PFSK-1 (cell line): ENCODE measurements at regions not wholly inside any gene's neighbourhood (a gene's known extent, or its start where the extent isn't known, plus 50 kb on each side); places are given as distances from the start of the nearest gene placed in this dataset.

ENCODE experiments used
- FOXP2 ChIP-seq: optimal IDR thresholded peaks from 2 replicates; pipeline ENCODE3; 2011; ENCODE audit warnings: borderline replicate concordance, control low read depth, inconsistent platforms; ENCODE audit not compliant: insufficient read depth; ENCODE audit errors: extremely low read length, extremely low read depth
- POLR2AphosphoS5 ChIP-seq: IDR thresholded peaks from 2 replicates; pipeline ENCODE4 v1.6.1; 2012; ENCODE audit warnings: low read depth, mild to moderate bottlenecking, control low read depth, low read length, moderate library complexity
- SIN3A ChIP-seq: IDR thresholded peaks from 2 replicates; pipeline ENCODE4 v1.6.1; 2012; ENCODE audit warnings: mild to moderate bottlenecking, low read length, moderate library complexity, borderline replicate concordance; ENCODE audit not compliant: insufficient read depth
- TAF1 ChIP-seq: IDR thresholded peaks from 2 replicates; pipeline ENCODE4 v1.6.1; 2012; ENCODE audit warnings: low read length, control low read depth, borderline replicate concordance; ENCODE audit not compliant: insufficient read depth

- TF ChIP-seq TAF1 (no peak), POLR2AphosphoS5 (no peak), FOXP2 (no peak), SIN3A (no peak)
Observed at GRCh38 chr13:81446441-81446840, 1105.5 kb upstream of the SPRY2 start.
